Right ventricle myocardium inferior (tissue), 1 donor: ENCODE measurements at regions not wholly inside any gene's neighbourhood (a gene's known extent, or its start where the extent isn't known, plus 50 kb on each side); places are given as distances from the start of the nearest gene placed in this dataset.
A peak's percentile ranks its signal among the peaks of the same experiment; 100 is the strongest.
"Not testable (repeated sequence)": the region's sequence is repeated elsewhere in the genome, so short reads cannot be mapped to it uniquely, and the experiment has no call there.

Experiments used
- ATAC-seq: fragments of 200-7000 bp; cut with Tn5 transposase; one replicate; pipeline ENCODE4 v1.9.1; 2020; ENCODE audit warnings: mild to moderate bottlenecking, moderate library complexity
- DNase-seq: peaks from one replicate; pipeline ENCODE4 v3.0.0; 2021; ENCODE audit errors: missing footprints
- intact Hi-C: fragments of 100-400 bp; cut with DNase I; formaldehyde crosslinking; loops from one replicate; pipeline ENCODE4 v1.11.0; 2022
- donor health status: DM: no; HTN: yes; CAD: no; lungs with severe emphysema.

GRCh38 chr12:92431146-92431545 lies 271.6 kb upstream of the PLEKHG7 start:
- intact Hi-C loops, result no loop called here
- ATAC-seq (peak; percentile 23), DNase-seq (peak; percentile 56)

- intact Hi-C loops, result no loop called here
- no peak for DNase-seq
- ATAC-seq, result no peak
Observed at GRCh38 chr12:92426332-92426731, 276.5 kb upstream of the PLEKHG7 start.

GRCh38 chr12:92425165-92425564 lies 277.6 kb upstream of the PLEKHG7 start:
- ATAC-seq, result no peak
- intact Hi-C loops, result no loop called here
- DNase-seq, result no peak

DNA sequence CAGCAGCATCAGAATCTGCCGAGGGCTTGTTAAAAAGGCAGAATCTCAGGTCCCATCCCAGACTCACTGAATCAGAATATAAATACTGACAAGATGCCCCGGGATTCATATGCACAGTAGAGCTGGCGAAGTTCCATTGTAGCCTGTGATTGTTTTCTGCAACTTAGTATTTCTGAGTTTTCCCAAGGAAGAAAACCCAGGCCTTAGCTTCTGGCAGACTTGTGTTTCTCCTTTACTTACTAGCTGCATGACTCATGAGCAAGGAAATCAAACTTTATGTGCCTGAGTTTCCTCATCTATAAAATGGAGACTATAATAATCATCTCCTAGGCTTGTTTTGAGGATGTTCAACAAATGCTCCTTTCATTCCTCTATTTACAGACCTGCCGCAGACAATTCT lies 278.5 kb upstream of the PLEKHG7 start:
- ATAC-seq (no peak), DNase-seq (no peak)
- intact Hi-C loops, result no loop called here

GRCh38 chr12:92421701-92422100 lies 276.1 kb upstream of the BTG1 start:
- no peak for DNase-seq
- intact Hi-C loops, result no loop called here
- no peak for ATAC-seq

GRCh38 chr12:92421042-92421441 lies 275.4 kb upstream of the BTG1 start:
- ATAC-seq (no peak), DNase-seq (no peak)
- intact Hi-C loops, result no loop called here

GRCh38 chr12:92419201-92419600 lies 273.6 kb upstream of the BTG1 start:
- no peak for DNase-seq
- no peak for ATAC-seq
- intact Hi-C loops, result no loop called here

DNA sequence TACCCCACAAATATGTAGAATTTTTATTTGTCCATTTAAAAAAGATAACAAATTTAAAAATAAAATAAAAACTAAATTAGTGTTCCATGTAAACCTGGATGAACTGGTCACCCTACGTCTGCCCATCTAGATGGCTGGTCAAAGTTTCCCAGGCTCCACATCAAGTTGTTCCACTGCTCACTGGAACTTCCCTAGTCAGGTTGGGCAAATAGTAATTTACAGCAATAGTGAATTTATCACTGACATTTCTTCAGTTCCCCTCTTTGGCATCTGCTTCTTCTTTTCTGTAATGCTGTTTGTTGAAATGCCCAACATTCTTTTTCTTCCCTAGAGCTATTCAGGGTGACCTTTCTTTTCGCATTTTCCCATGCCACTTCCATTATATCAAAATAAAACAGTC lies 272.7 kb upstream of the BTG1 start:
- no peak for ATAC-seq
- intact Hi-C loops, result no loop called here
- no peak for DNase-seq

GRCh38 chr12:92417373-92417772 lies 271.7 kb upstream of the BTG1 start:
- DNase-seq, result no peak
- intact Hi-C loops, result no loop called here
- ATAC-seq, result no peak

GRCh38 chr12:92416385-92416812 lies 270.8 kb upstream of the BTG1 start:
- intact Hi-C loops, result no loop called here
- DNase-seq (no peak), ATAC-seq (no peak)

GRCh38 chr12:92414170-92415070 lies 268.8 kb upstream of the BTG1 start:
- ATAC-seq, result no peak
- intact Hi-C loops, result loop anchor here (5.0 kb wide), 1 partner anchor 158 kb away; no protein-coding TSS in a partner anchor
- DNase-seq, result no peak

DNA sequence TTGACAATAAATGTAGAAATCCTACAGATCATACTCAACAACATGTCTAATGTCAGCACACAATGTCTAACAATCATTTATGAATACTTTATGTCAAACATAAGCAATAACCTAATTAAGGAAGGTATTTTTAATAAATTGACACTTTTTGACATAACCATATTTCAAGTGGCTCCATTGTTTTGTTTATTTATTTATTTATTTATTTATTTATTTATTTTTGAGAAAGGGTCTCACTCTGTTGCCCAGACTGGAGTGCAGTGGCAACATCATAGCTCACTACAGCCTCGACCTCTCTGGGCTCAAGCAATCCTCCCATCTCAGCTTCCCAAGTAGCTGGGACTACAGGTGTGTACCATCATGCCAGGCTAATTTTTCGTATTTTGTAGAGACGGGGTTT lies 267.6 kb upstream of the BTG1 start:
- DNase-seq (no peak), ATAC-seq (no peak)
- intact Hi-C loops, result loop anchor here (5.0 kb wide), 1 partner anchor 159 kb away; no protein-coding TSS in a partner anchor

DNA sequence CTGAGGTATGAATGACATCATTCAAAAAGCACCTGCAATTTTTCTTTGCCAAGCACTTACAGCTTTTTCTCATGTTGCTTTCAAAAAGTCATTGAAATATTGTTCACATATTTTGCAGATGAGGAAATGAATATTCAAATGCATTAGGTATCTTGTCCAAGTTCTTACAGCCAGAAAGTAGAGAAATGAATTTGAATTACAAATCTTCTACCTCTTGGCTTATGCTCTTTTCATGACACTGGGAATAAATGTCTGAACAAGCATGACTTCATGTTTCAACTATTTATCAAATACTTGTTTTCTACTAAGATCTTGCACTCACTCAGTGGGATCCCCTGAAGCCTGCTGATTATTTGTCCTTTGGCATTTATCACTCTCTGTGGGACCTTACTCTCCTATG lies 267.2 kb upstream of the BTG1 start:
- ATAC-seq (no peak), DNase-seq (no peak)
- intact Hi-C loops, result loop anchor here (5.0 kb wide), 1 partner anchor 159 kb away; no protein-coding TSS in a partner anchor

GRCh38 chr12:92411687-92412086 lies 266.0 kb upstream of the BTG1 start:
- intact Hi-C loops, result loop anchor here (5.0 kb wide), 1 partner anchor 161 kb away; no protein-coding TSS in a partner anchor
- DNase-seq (no peak), ATAC-seq (no peak)

GRCh38 chr12:92408072-92408900 lies 262.6 kb upstream of the BTG1 start:
- intact Hi-C loops, result no loop called here
- ATAC-seq, result peak; percentile 80
- no peak for DNase-seq

DNA sequence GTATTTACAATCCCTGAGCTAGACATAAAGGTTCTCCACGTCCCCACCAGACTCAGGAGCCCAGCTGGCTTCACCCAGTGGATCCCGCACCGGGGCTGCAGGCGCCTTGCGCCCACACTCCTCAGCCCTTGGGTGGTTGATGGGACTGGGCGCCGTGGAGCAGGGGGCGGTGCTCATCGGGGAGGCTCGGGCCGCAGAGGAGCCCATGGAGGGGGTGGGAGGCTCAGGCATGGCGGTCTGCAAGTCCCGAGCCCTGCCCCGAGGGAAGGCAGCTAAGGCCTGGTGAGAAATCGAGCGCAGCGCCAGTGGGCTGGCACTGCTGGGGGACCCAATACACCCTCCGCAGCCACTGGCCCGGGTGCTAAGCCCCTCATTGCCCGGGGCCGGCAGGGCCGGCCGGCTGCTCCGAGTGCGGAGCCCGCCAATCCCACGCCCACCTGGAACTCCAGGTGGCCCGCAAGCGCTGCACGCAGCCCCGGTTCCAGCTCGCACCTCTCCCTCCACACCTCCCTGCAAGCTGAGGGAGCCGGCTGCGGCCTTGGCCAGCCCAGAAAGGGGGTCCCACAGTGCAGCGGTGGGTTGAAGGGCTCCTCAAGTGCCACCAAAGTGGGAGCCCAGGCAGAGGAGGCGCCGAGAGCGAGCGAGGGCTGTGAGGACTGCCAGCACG lies 260.9 kb upstream of the BTG1 start:
- ATAC-seq, DNase-seq, intact Hi-C loops: not testable (repeated sequence)

DNA sequence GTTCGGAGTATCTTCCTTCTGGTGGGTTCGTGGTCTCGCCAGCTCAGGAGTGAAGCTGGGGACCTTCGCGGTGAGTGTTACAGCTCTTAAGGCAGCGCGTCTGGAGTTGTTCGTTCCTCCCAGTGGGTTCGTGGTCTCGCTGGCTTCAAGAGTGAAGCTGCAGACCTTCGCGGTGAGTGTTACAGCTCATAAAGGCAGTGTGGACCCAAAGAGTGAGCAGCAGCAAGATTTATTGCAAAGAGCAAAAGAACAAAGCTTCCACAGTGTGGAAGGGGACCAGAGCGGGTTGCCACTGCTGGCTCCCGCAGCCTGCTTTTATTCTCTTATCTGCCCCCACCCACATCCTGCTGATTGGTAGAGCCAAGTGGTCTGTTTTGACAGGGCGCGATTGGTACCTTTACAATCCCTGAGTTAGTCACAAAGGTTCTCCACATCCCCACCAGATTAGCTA lies 260.2 kb upstream of the BTG1 start:
- ATAC-seq, DNase-seq, intact Hi-C loops: not testable (repeated sequence)

GRCh38 chr12:92404921-92405320 lies 259.3 kb upstream of the BTG1 start:
- intact Hi-C loops, result loop anchor here (5.0 kb wide), 1 partner anchor 258 kb away; the partner anchor contains the start of gene BTG1
- DNase-seq, result no peak

More at GRCh38 chr12:92404921-92405320, 259.3 kb upstream of the BTG1 start:
- ATAC-seq, result no peak
